ENCODE measurements at regions not wholly inside any gene's neighbourhood (a gene's known extent, or its start where the extent isn't known, plus 50 kb on each side); places are given as distances from the start of the nearest gene placed in this dataset.
"Not testable (repeated sequence)": the region's sequence is repeated elsewhere in the genome, so short reads cannot be mapped to it uniquely, and the experiment has no call there.

GRCh38 chr4:81722290-81722851, 250.7 kb upstream of the RASGEF1B start:
- H3K4me1 ChIP-seq = peaks cover 19% of the 10 kb centered on the region

GRCh38 chr4:81715757-81716156, 244.1 kb upstream of the RASGEF1B start:
- peak overlapping the region; percentile 29 for H3K27ac Mint-ChIP-seq
- Histone ChIP-seq H2AFZ (replicated peaks) (no peak overlapping the region), H3K9ac (no peak overlapping the region), H3K9me3 (ENCODE audit: low read depth) (no peaks in the 10 kb centered on the region), H3K36me3 (no peaks in the 10 kb centered on the region), H3K27me3 (no peaks in the 10 kb centered on the region), H3K27ac (no peak overlapping the region), H3F3A (ENCODE audit: low read depth) (no peaks in the 10 kb centered on the region), H3K79me2 (ENCODE audit: low read depth) (no peaks in the 10 kb centered on the region), H4K20me1 (ENCODE audit: low read depth) (no peaks in the 10 kb centered on the region), H3K4me3 (no peak overlapping the region), H3K4me1 (peaks cover 15% of the 10 kb centered on the region), H3K4me2 (peak overlapping the region; percentile 28)
- TF ChIP-seq CTCF (IDR thresholded peaks at IDR 0.05) = no peak
- no peak for TF ChIP-seq EZH2 (IDR thresholded peaks at IDR 0.05)
- no peak for TF ChIP-seq EZH2phosphoT487 (IDR thresholded peaks at IDR 0.05)
- H3K4me1 Mint-ChIP-seq = peaks cover 27% of the 10 kb centered on the region
- H3K36me3 Mint-ChIP-seq = no peaks in the 10 kb centered on the region
- DNase-seq (ENCODE audit: low spot score) = no peak
- no peak overlapping the region for H3K4me3 Mint-ChIP-seq
- H3K9me3 Mint-ChIP-seq = peaks cover 7% of the 10 kb centered on the region
- H3K27me3 Mint-ChIP-seq (ENCODE audit: insufficient read depth, low read depth) = peaks cover 10% of the 10 kb centered on the region

More at GRCh38 chr4:81722290-81722851, 250.7 kb upstream of the RASGEF1B start:
- Mint-ChIP-seq H3K27ac (no peak overlapping the region), H3K36me3 (no peaks in the 10 kb centered on the region), H3K4me1 (peaks cover 33% of the 10 kb centered on the region), H3K4me3 (peak overlapping the region; percentile 46), H3K9me3 (no peaks in the 10 kb centered on the region), H3K27me3 (ENCODE audit: insufficient read depth, low read depth) (peaks cover 3% of the 10 kb centered on the region)
- no peaks in the 10 kb centered on the region for H3K36me3 ChIP-seq
- no peak overlapping the region for H2AFZ ChIP-seq (replicated peaks)
- H3F3A ChIP-seq (ENCODE audit: low read depth) = peaks cover 13% of the 10 kb centered on the region
- no peak overlapping the region for H3K27ac ChIP-seq
- H3K4me2 ChIP-seq = peak overlapping the region; percentile 57
- no peaks in the 10 kb centered on the region for H3K27me3 ChIP-seq
- TF ChIP-seq CTCF (IDR thresholded peaks at IDR 0.05) (no peak), EZH2phosphoT487 (IDR thresholded peaks at IDR 0.05) (peak; percentile 30)
- H3K4me3 ChIP-seq = no peak overlapping the region
- no peaks in the 10 kb centered on the region for H3K9me3 ChIP-seq (ENCODE audit: low read depth)
- DNase-seq (ENCODE audit: low spot score) = peak; percentile 85
- no peak overlapping the region for H3K9ac ChIP-seq
- H3K79me2 ChIP-seq (ENCODE audit: low read depth) = no peaks in the 10 kb centered on the region
- H4K20me1 ChIP-seq (ENCODE audit: low read depth) = no peaks in the 10 kb centered on the region

DNA sequence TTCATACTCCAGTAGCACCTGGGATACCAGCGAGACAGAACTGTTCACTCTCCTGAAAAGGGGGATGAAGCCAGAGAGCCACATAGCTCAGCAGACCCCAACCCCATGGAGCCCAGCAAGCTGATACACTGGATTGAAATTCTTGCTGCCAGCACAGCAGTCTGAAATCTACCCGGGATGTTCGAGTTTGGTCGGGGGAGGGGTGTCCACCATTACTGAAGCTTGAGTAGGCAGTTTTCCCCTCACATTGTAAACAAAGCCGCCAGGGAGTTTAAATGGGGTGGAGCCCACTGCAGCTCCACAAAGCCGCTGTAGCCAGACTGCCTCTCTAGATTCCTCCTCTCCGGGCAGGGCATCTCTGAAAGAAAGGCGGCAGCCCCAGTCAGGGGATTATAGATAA, 243.7 kb upstream of the RASGEF1B start:
- peak; percentile 74 for DNase-seq (ENCODE audit: low spot score)
- not testable (repeated sequence) for H3K27ac Mint-ChIP-seq; H4K20me1 ChIP-seq (ENCODE audit: low read depth); H3F3A ChIP-seq (ENCODE audit: low read depth); H3K79me2 ChIP-seq (ENCODE audit: low read depth); H3K9ac ChIP-seq; H3K9me3 Mint-ChIP-seq; H3K36me3 ChIP-seq; H3K27me3 ChIP-seq; H3K4me3 ChIP-seq; H3K9me3 ChIP-seq (ENCODE audit: low read depth); H3K36me3 Mint-ChIP-seq; H3K27ac ChIP-seq
- peaks cover 10% of the 10 kb centered on the region for H3K27me3 Mint-ChIP-seq (ENCODE audit: insufficient read depth, low read depth)
- H2AFZ ChIP-seq (replicated peaks) = peak overlapping the region; percentile 39
- H3K4me1 Mint-ChIP-seq = peaks cover 27% of the 10 kb centered on the region
- peak overlapping the region; percentile 28 for H3K4me2 ChIP-seq
- H3K4me1 ChIP-seq = peaks cover 15% of the 10 kb centered on the region
- H3K4me3 Mint-ChIP-seq = peak overlapping the region; percentile 27

- no peaks in the 10 kb centered on the region for H3F3A ChIP-seq (ENCODE audit: low read depth)
- Mint-ChIP-seq H3K4me3 (no peak overlapping the region), H3K9me3 (peaks cover 7% of the 10 kb centered on the region), H3K36me3 (no peaks in the 10 kb centered on the region), H3K4me1 (peaks cover 34% of the 10 kb centered on the region), H3K27ac (no peak overlapping the region), H3K27me3 (ENCODE audit: insufficient read depth, low read depth) (peaks cover 10% of the 10 kb centered on the region)
- no peaks in the 10 kb centered on the region for H3K9me3 ChIP-seq (ENCODE audit: low read depth)
- peaks cover 24% of the 10 kb centered on the region for H3K4me1 ChIP-seq
- no peak overlapping the region for H3K4me2 ChIP-seq
- no peaks in the 10 kb centered on the region for H3K79me2 ChIP-seq (ENCODE audit: low read depth)
- no peak overlapping the region for H3K9ac ChIP-seq
- no peaks in the 10 kb centered on the region for H3K27me3 ChIP-seq
- no peaks in the 10 kb centered on the region for H3K36me3 ChIP-seq
- no peak overlapping the region for H3K4me3 ChIP-seq
- TF ChIP-seq CTCF (IDR thresholded peaks at IDR 0.05) (no peak), EZH2 (IDR thresholded peaks at IDR 0.05) (no peak), EZH2phosphoT487 (IDR thresholded peaks at IDR 0.05) (no peak)
- no peaks in the 10 kb centered on the region for H4K20me1 ChIP-seq (ENCODE audit: low read depth)
- DNase-seq (ENCODE audit: low spot score) = peak; percentile 38
- H2AFZ ChIP-seq (replicated peaks) = peak overlapping the region; percentile 39
- H3K27ac ChIP-seq = no peak overlapping the region
Measured at GRCh38 chr4:81714291-81714690, 242.6 kb upstream of the RASGEF1B start.

Measured in neural progenitor cell (in vitro differentiated cells).